ENCODE measurements at regions not wholly inside any gene's neighbourhood (a gene's known extent, or its start where the extent isn't known, plus 50 kb on each side); places are given as distances from the start of the nearest gene placed in this dataset.

GRCh38 chr10:44828508-44829142, 82.5 kb upstream of the TMEM72 start:
- no peak for DNase-seq

GRCh38 chr10:44829426-44829825, 81.7 kb upstream of the TMEM72 start:
- no peak for DNase-seq

GRCh38 chr10:44830022-44830421, 81.1 kb upstream of the TMEM72 start:
- DNase-seq: no peak

- no peak for DNase-seq
Measured at GRCh38 chr10:44831581-44831980, 79.6 kb upstream of the TMEM72 start.

- DNase-seq: no peak
Measured at GRCh38 chr10:44832595-44833390, 78.3 kb upstream of the TMEM72 start.

- DNase-seq: no peak
Measured at GRCh38 chr10:44834131-44834530, 77.0 kb upstream of the TMEM72 start.

- no peak for DNase-seq
Measured at GRCh38 chr10:44835300-44835699, 75.8 kb upstream of the TMEM72 start.

GRCh38 chr10:44843484-44843883, 67.7 kb upstream of the TMEM72 start:
- DNase-seq: no peak

GRCh38 chr10:44845361-44846175, 65.6 kb upstream of the TMEM72 start:
- no peak for DNase-seq

- DNase-seq: no peak
Measured at GRCh38 chr10:44847110-44847509, 64.0 kb upstream of the TMEM72 start.

GRCh38 chr10:44848211-44848610, 62.9 kb upstream of the TMEM72 start:
- no peak for DNase-seq

- no peak for DNase-seq
Measured at GRCh38 chr10:44849936-44850335, 61.2 kb upstream of the TMEM72 start.

GRCh38 chr10:44850356-44850934, 60.7 kb upstream of the TMEM72 start:
- DNase-seq: no peak

- no peak for DNase-seq
Measured at GRCh38 chr10:44851413-44851812, 59.7 kb upstream of the TMEM72 start.

- no peak for DNase-seq
Measured at GRCh38 chr10:44851881-44852280, 59.3 kb upstream of the TMEM72 start.

- DNase-seq: no peak
Measured at GRCh38 chr10:44853148-44853734, 57.9 kb upstream of the TMEM72 start.

- no peak for DNase-seq
Measured at GRCh38 chr10:44853796-44854195, 57.3 kb upstream of the TMEM72 start.

GRCh38 chr10:44854693-44855350, 56.3 kb upstream of the TMEM72 start:
- DNase-seq: no peak

GRCh38 chr10:44856696-44857095, 54.4 kb upstream of the TMEM72 start:
- DNase-seq: no peak

- peak; percentile 59 for DNase-seq
Measured at GRCh38 chr10:44857363-44858016, 53.6 kb upstream of the TMEM72 start.

GRCh38 chr10:44858017-44858371, 53.1 kb upstream of the TMEM72 start:
- DNase-seq: no peak

GRCh38 chr10:44858988-44859387, 52.1 kb upstream of the TMEM72 start:
- no peak for DNase-seq
